ENCODE measurements at regions not wholly inside any gene's neighbourhood (a gene's known extent, or its start where the extent isn't known, plus 50 kb on each side); places are given as distances from the start of the nearest gene placed in this dataset.

DNA sequence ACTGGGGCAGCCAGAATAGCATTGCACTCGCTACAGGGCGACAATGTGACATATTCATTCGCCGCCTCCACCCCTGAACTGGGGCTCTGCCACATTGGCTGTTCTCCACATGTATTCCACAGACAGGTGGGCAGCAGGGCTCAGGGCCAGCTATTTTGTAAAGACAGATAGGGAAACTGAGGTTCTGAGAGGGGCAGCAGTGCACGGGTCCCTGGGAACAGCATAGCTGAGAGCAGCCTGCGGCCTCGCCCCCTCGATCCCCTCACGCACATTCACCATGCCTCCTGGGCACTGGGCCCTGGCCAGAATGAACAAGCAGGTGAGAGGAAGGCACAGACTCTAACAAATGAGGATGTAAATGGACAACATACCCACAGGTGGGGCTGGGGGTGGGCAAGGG lies 75.0 kb upstream of the SPATA12 start:
- CTCF ChIA-PET, result interaction anchor here (0.7 to 1.1 kb wide), 2 partner anchors 143 to 283 kb away, joined by 3 read pairs; no protein-coding TSS in a partner anchor
- Histone ChIP-seq H3K4me2 (no peak overlapping the region), H3K27ac (no peak overlapping the region), H3K9me3 (no peaks in the 10 kb centered on the region), H3K4me1 (peaks cover 20% of the 10 kb centered on the region), H3K4me3 (no peak overlapping the region)
- TF ChIP-seq POLR2A (IDR thresholded peaks at IDR 0.05; ENCODE audit: low read length), result no peak
- TF ChIP-seq HMGXB4 (CRISPR knock-in tag; IDR thresholded peaks at IDR 0.05; ENCODE audit: borderline replicate concordance), result no peak
- TF ChIP-seq KDM5A (IDR thresholded peaks at IDR 0.05), result no peak
- no peak for TF ChIP-seq CTCF (IDR thresholded peaks at IDR 0.05)
- no peak for TF ChIP-seq ZNF302 (CRISPR knock-in tag; IDR thresholded peaks at IDR 0.05)
- no peak for TF ChIP-seq CBX8 (IDR thresholded peaks at IDR 0.05)
- TF ChIP-seq HES2 (IDR thresholded peaks at IDR 0.05), result no peak
- TF ChIP-seq RCOR1 (IDR thresholded peaks at IDR 0.05; ENCODE audit: low read depth, low read length), result no peak
- no peak for TF ChIP-seq RARB (CRISPR knock-in tag; IDR thresholded peaks at IDR 0.05)
- no peak for TF ChIP-seq PHF8 (IDR thresholded peaks at IDR 0.05; ENCODE audit: borderline replicate concordance, low read depth)
- TF ChIP-seq CHD4 (IDR thresholded peaks at IDR 0.05; ENCODE audit: borderline replicate concordance), result no peak
- no peak for TF ChIP-seq RFX5 (IDR thresholded peaks at IDR 0.05)
- TF ChIP-seq ESRRA (IDR thresholded peaks at IDR 0.05; ENCODE audit: borderline replicate concordance, low read length), result no peak
- TF ChIP-seq NR3C1 (IDR thresholded peaks at IDR 0.05), result no peak
- TF ChIP-seq NPAS2 (CRISPR knock-in tag; IDR thresholded peaks at IDR 0.05; ENCODE audit: borderline replicate concordance), result no peak
- no peak for TF ChIP-seq ATOH8 (CRISPR knock-in tag; IDR thresholded peaks at IDR 0.05; ENCODE audit: low read depth)
- no peak for TF ChIP-seq HOXB13 (CRISPR knock-in tag; IDR thresholded peaks at IDR 0.05; ENCODE audit: low read depth)
- no peak for TF ChIP-seq ZFP36 (IDR thresholded peaks at IDR 0.05; ENCODE audit: borderline replicate concordance, partially characterized antibody)
- TF ChIP-seq SMC3 (IDR thresholded peaks at IDR 0.05), result no peak
- POLR2A ChIA-PET, result no interaction called here
- WGBS (ENCODE audit: missing lambda C conversion rate), result 100% methylated on average over 2 of the region's 9 CpGs
- DNase-seq (ENCODE audit: low read depth in 1 of 2, low spot score in 1 of 2) (no peak), FAIRE-seq (no peak), ATAC-seq (no peak)

- WGBS (ENCODE audit: missing lambda C conversion rate), result 91% methylated on average over 8 of the region's 8 CpGs
- no peak for FAIRE-seq
- no peak for DNase-seq (ENCODE audit: low read depth in 1 of 2, low spot score in 1 of 2)
- POLR2A ChIA-PET, result interaction anchor here (0.7 kb wide), 1 partner anchor 1086 kb away, joined by 5 read pairs; no protein-coding TSS in a partner anchor
- no peak for ATAC-seq
- H3K4me3 ChIP-seq, result no peak overlapping the region
- TF ChIP-seq HDAC2 (IDR thresholded peaks at IDR 0.05) (no peak), ZFP36 (IDR thresholded peaks at IDR 0.05; ENCODE audit: borderline replicate concordance, partially characterized antibody) (no peak), RARB (CRISPR knock-in tag; IDR thresholded peaks at IDR 0.05) (no peak), CBX2 (IDR thresholded peaks at IDR 0.05; ENCODE audit: borderline replicate concordance, low read depth) (no peak), HOXB13 (CRISPR knock-in tag; IDR thresholded peaks at IDR 0.05; ENCODE audit: low read depth) (no peak), FOSB (CRISPR knock-in tag; IDR thresholded peaks at IDR 0.05) (no peak), NPAS2 (CRISPR knock-in tag; IDR thresholded peaks at IDR 0.05; ENCODE audit: borderline replicate concordance) (no peak)
- no peaks in the 10 kb centered on the region for H3K9me3 ChIP-seq
- H3K27ac ChIP-seq, result no peak overlapping the region
- CTCF ChIA-PET, result interaction anchor here (0.9 to 1.7 kb wide), 3 partner anchors 12 to 281 kb away, joined by 3 to 5 read pairs (median 5); no protein-coding TSS in a partner anchor
- H3K4me2 ChIP-seq, result no peak overlapping the region
- H3K4me1 ChIP-seq, result peaks cover 17% of the 10 kb centered on the region
These were observed 77.0 kb upstream of the SPATA12 start for GRCh38 chr3:56983427-56983826.
